ENCODE measurements at regions not wholly inside any gene's neighbourhood (a gene's known extent, or its start where the extent isn't known, plus 50 kb on each side); places are given as distances from the start of the nearest gene placed in this dataset.

GRCh38 chr3:536417-536813 lies 339.9 kb downstream of the CHL1 start:
- no peaks in the 10 kb centered on the region for H3K9me3 ChIP-seq
- TF ChIP-seq EZH2phosphoT487 (IDR thresholded peaks at IDR 0.05; ENCODE audit: borderline replicate concordance, low read depth) (no peak), MXI1 (IDR thresholded peaks at IDR 0.05; ENCODE audit: low read depth, low read length) (no peak), IRF3 (IDR thresholded peaks at IDR 0.05; ENCODE audit: low read depth, low read length) (no peak), POLR2AphosphoS5 (IDR thresholded peaks at IDR 0.05; ENCODE audit: low read depth, low read length) (no peak), JUND (IDR thresholded peaks at IDR 0.05) (no peak), SIN3A (IDR thresholded peaks at IDR 0.05; ENCODE audit: borderline replicate concordance, low read depth, low read length) (no peak), FOXJ3 (CRISPR knock-in tag; IDR thresholded peaks at IDR 0.05) (no peak)
- TF ChIP-seq, protein P1, sequence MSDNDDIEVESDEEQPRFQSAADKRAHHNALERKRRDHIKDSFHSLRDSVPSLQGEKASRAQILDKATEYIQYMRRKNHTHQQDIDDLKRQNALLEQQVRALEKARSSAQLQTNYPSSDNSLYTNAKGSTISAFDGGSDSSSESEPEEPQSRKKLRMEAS (IDR thresholded peaks at IDR 0.05; ENCODE audit: low read depth) = no peak
- TF ChIP-seq, protein P2, sequence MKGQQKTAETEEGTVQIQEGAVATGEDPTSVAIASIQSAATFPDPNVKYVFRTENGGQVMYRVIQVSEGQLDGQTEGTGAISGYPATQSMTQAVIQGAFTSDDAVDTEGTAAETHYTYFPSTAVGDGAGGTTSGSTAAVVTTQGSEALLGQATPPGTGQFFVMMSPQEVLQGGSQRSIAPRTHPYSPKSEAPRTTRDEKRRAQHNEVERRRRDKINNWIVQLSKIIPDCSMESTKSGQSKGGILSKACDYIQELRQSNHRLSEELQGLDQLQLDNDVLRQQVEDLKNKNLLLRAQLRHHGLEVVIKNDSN (IDR thresholded peaks at IDR 0.05; ENCODE audit: borderline replicate concordance, low read depth) = no peak
- H3K27me3 ChIP-seq (ENCODE audit: insufficient read depth) = no peaks in the 10 kb centered on the region
- no peak for DNase-seq
- no peaks in the 10 kb centered on the region for H4K20me1 ChIP-seq (ENCODE audit: insufficient read depth)
- no peaks in the 10 kb centered on the region for H3K4me1 ChIP-seq (ENCODE audit: control insufficient read depth in 1 of 2, insufficient read depth in 2 of 2, low read depth in 1 of 2, low read length in 1 of 2)
- POLR2A ChIA-PET = no interaction called here
- peak overlapping the region; percentile 69 for H3K4me2 ChIP-seq
- peak overlapping the region in 1 of 2 experiments; percentile 38; a peak in 1 of 4 replicates for H3K27ac ChIP-seq (ENCODE audit: low read depth in 2 of 2, low read length in 1 of 2)
- no peaks in the 10 kb centered on the region for H3K79me2 ChIP-seq (ENCODE audit: insufficient read depth)
- no peaks in the 10 kb centered on the region for H3K36me3 ChIP-seq (replicated peaks in 1 of 2; ENCODE audit: control insufficient read depth in 1 of 2, insufficient read depth in 2 of 2, low read length in 1 of 2)
- no peaks in the 10 kb centered on the region for H3K9me2 ChIP-seq
- H2AFZ ChIP-seq (ENCODE audit: low read depth) = peak overlapping the region; percentile 93
- H3F3A ChIP-seq (replicated peaks; ENCODE audit: insufficient read depth) = no peaks in the 10 kb centered on the region
- peak overlapping the region; percentile 69 for H3K9ac ChIP-seq
- H3K4me3 ChIP-seq (ENCODE audit: low read depth in 2 of 2, low read length in 1 of 2) = peak overlapping the region; percentile 57 to 69
- 39% methylated on average over 6 of the region's 6 CpGs for WGBS (ENCODE audit: low lambda C conversion rate)
- CTCF ChIA-PET = interaction anchor here (0.7 to 1.5 kb wide), 7 partner anchors 9 to 125 kb away, joined by 3 to 10 read pairs (median 3); no protein-coding TSS in a partner anchor

DNA sequence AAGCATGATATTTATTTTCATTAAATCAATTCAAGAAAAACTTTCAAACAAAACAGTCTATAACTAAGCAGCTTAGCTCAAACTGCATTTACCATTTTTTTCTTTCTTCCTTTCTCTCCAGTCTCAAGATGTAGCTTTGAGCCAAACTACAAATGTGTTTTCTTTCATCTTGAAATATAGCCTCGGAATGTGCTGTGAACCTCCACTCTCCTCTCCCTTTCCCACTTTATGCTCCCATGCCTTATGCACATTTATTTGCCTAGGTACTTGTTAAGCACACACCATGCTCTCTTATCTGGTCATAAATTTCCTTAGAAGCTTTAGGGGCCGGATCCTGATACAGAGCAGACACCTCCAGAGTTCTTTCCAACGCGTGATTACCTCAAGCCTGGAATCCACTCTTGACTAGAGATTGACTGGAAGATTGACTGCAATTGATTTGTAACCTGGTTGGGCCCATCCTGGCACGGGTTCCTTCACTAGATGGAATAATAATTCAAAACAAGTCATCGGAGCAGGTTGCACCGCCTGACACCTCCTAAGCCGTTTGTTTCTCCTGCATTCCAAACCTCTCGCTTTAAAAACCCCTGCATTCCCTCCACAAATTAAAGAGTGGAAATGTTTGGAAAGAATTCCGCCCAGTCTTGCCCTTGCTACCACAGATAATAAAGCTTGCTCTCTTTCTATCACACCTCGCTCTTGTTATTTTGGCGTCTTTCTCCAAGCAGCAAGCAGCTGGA lies 344.7 kb downstream of the CHL1 start:
- DNase-seq = no peak
- Histone ChIP-seq H3F3A (replicated peaks; ENCODE audit: insufficient read depth) (no peaks in the 10 kb centered on the region), H3K36me3 (replicated peaks in 1 of 2; ENCODE audit: control insufficient read depth in 1 of 2, insufficient read depth in 2 of 2, low read length in 1 of 2) (no peaks in the 10 kb centered on the region), H3K4me1 (ENCODE audit: control insufficient read depth in 1 of 2, insufficient read depth in 2 of 2, low read depth in 1 of 2, low read length in 1 of 2) (no peaks in the 10 kb centered on the region; a peak in 1 of 4 replicates), H3K79me2 (ENCODE audit: insufficient read depth) (no peaks in the 10 kb centered on the region), H4K20me1 (ENCODE audit: insufficient read depth) (no peaks in the 10 kb centered on the region), H3K27me3 (ENCODE audit: insufficient read depth) (no peaks in the 10 kb centered on the region), H3K27ac (ENCODE audit: low read depth in 2 of 2, low read length in 1 of 2) (no peak overlapping the region), H3K9me2 (no peaks in the 10 kb centered on the region), H3K4me3 (ENCODE audit: low read depth in 2 of 2, low read length in 1 of 2) (no peak overlapping the region), H2AFZ (ENCODE audit: low read depth) (no peak overlapping the region), H3K9ac (no peak overlapping the region), H3K9me3 (no peaks in the 10 kb centered on the region), H3K4me2 (no peak overlapping the region)
- CTCF ChIA-PET = no interaction called here
- WGBS (ENCODE audit: low lambda C conversion rate) = 52% methylated on average over 12 of the region's 12 CpGs
- TF ChIP-seq RAD21 (IDR thresholded peaks at IDR 0.05; ENCODE audit: low read length) = no peak
- TF ChIP-seq FOXJ3 (CRISPR knock-in tag; IDR thresholded peaks at IDR 0.05) = no peak
- TF ChIP-seq, protein P3, sequence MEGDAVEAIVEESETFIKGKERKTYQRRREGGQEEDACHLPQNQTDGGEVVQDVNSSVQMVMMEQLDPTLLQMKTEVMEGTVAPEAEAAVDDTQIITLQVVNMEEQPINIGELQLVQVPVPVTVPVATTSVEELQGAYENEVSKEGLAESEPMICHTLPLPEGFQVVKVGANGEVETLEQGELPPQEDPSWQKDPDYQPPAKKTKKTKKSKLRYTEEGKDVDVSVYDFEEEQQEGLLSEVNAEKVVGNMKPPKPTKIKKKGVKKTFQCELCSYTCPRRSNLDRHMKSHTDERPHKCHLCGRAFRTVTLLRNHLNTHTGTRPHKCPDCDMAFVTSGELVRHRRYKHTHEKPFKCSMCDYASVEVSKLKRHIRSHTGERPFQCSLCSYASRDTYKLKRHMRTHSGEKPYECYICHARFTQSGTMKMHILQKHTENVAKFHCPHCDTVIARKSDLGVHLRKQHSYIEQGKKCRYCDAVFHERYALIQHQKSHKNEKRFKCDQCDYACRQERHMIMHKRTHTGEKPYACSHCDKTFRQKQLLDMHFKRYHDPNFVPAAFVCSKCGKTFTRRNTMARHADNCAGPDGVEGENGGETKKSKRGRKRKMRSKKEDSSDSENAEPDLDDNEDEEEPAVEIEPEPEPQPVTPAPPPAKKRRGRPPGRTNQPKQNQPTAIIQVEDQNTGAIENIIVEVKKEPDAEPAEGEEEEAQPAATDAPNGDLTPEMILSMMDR (IDR thresholded peaks at IDR 0.05) = no peak
- TF ChIP-seq TCF12 (IDR thresholded peaks at IDR 0.05) = no peak
- no peak for TF ChIP-seq RXRA (IDR thresholded peaks at IDR 0.05; ENCODE audit: borderline replicate concordance, low read depth)
- no peak for TF ChIP-seq SIN3A (IDR thresholded peaks at IDR 0.05; ENCODE audit: borderline replicate concordance, low read depth, low read length)
- no peak for TF ChIP-seq FOXM1 (IDR thresholded peaks at IDR 0.05; ENCODE audit: low read depth)
- TF ChIP-seq, protein P1 (IDR thresholded peaks at IDR 0.05; ENCODE audit: low read depth) = no peak
- no peak for TF ChIP-seq YY1 (IDR thresholded peaks at IDR 0.05; ENCODE audit: low read depth)
- POLR2A ChIA-PET = no interaction called here
